C4-2B (cell line): ENCODE measurements at regions not wholly inside any gene's neighbourhood (a gene's known extent, or its start where the extent isn't known, plus 50 kb on each side); places are given as distances from the start of the nearest gene placed in this dataset.

ENCODE experiments used
- CTCF ChIP-seq: fragments of 450-650 bp; conservative IDR thresholded peaks from 2 replicates; pipeline ENCODE4 v1.5.1; 2017; ENCODE audit warnings: mild to moderate bottlenecking
- ZFX ChIP-seq: fragments of 450-650 bp; IDR thresholded peaks from 2 replicates; pipeline ENCODE4 v1.6.1; 2017

- TF ChIP-seq CTCF (no peak), ZFX (no peak)
Observed at GRCh38 chr22:27051407-27051806, 394.0 kb downstream of the MIAT start.
